HepG2 (cell line): ENCODE measurements at regions not wholly inside any gene's neighbourhood (a gene's known extent, or its start where the extent isn't known, plus 50 kb on each side); places are given as distances from the start of the nearest gene placed in this dataset.

ENCODE experiments used
- ATAC-seq: fragments of 200-7000 bp; cut with Tn5 transposase; 3 replicates; pipeline ENCODE4 v1.9.1; 2020; ENCODE audit warnings: mild to moderate bottlenecking, moderate library complexity
- BruUV-seq: library from RNA; stranded (reverse); fragments of 400-500 nt; replicated peaks from 2 replicates; lab custom pipeline; 2021; lab: Mats Ljungman, UMichigan
- CTCF ChIA-PET: fragments of 300-600 bp; formaldehyde crosslinking; extraction: SDS; loops from one replicate; lab custom pipeline; 2021; ENCODE audit warnings: low total read pairs, inconsistent platforms, low intra/inter-chr PET ratio; lab: Yijun Ruan, JAX
- POLR2A ChIA-PET: fragments of 350-600 bp; sonication (Branson Sonifier 250); formaldehyde crosslinking; loops from one replicate; lab custom pipeline; 2020; ENCODE audit warnings: antibody characterized with exemption, inconsistent platforms; lab: Yijun Ruan, JAX
- DNase-seq: peaks from one replicate; pipeline ENCODE4 v3.0.0-alpha.2; 2015; ENCODE audit warnings: low spot score
- FAIRE-seq: peaks from 3 replicates; lab custom pipeline; 2011; peaks lifted over from hg19 to GRCh38; lab: Jason Lieb, UNC
- H2AFZ ChIP-seq: one replicate; pipeline ENCODE4 v1.6.1; 2011; ENCODE audit warnings: low read length, inconsistent platforms
- H3K27ac ChIP-seq: fragments of 300-600 bp; 3 replicates; pipeline ENCODE4 v1.8.0; 2011; ENCODE audit warnings: mixed run types, mild to moderate bottlenecking, mixed read lengths, low read length, inconsistent platforms; ENCODE audit not compliant: insufficient read depth; ENCODE audit errors: extremely low read length
- H3K27me3 ChIP-seq, 2 experiments: fragments of 200-600 bp in 1 of 2; 2 replicates in 1 of 2; 3 replicates in 1 of 2; pipeline versions ENCODE4 v1.6.0 to v1.8.0; 2011; ENCODE audit warnings: low read length in 2 of 2, mild to moderate bottlenecking in 2 of 2, moderate library complexity in 2 of 2, inconsistent platforms in 1 of 2; ENCODE audit not compliant: insufficient read depth in 2 of 2, control insufficient read depth in 1 of 2
- H3K36me3 ChIP-seq, 2 experiments: fragments of 200-600 bp in 1 of 2; replicated peaks in 1 of 2; 2 replicates in 1 of 2; 3 replicates in 1 of 2; pipeline versions ENCODE4 v1.5.1 to v1.8.0; 2011; ENCODE audit warnings: low read length in 2 of 2, inconsistent platforms in 1 of 2; ENCODE audit not compliant: insufficient read depth in 2 of 2, control insufficient read depth in 1 of 2
- H3K4me1 ChIP-seq: 2 replicates; pipeline ENCODE4 v1.5.1; 2012; ENCODE audit warnings: low read length, inconsistent platforms; ENCODE audit not compliant: insufficient read depth
- H3K4me2 ChIP-seq: 2 replicates; pipeline ENCODE4 v1.6.0; 2011; ENCODE audit warnings: low read depth, low read length, inconsistent platforms
- H3K4me3 ChIP-seq, 3 experiments: fragments of 200-600 bp in 1 of 3; sonication (generic), shearing (Covaris generic) in 1 of 3; replicated peaks in 1 of 3; 2 replicates each; pipeline ENCODE4 v1.5.1; 2011 to 2016; ENCODE audit warnings: low read length in 3 of 3, inconsistent platforms in 2 of 3, low read depth in 2 of 3, mild to moderate bottlenecking in 2 of 3, control low read depth in 1 of 3, mixed read lengths in 1 of 3; ENCODE audit not compliant: insufficient read depth in 1 of 3
- H3K79me2 ChIP-seq: one replicate; pipeline ENCODE4 v1.6.1; 2011; ENCODE audit warnings: low read length, inconsistent platforms; ENCODE audit not compliant: insufficient read depth
- H3K9ac ChIP-seq: 2 replicates; pipeline ENCODE4 v1.6.0; 2011; ENCODE audit warnings: mild to moderate bottlenecking, low read depth, low read length, inconsistent platforms; ENCODE audit not compliant: insufficient read depth
- H3K9me3 ChIP-seq: 2 replicates; pipeline ENCODE4 v1.5.1; 2012; ENCODE audit warnings: mild to moderate bottlenecking, low read length
- H4K20me1 ChIP-seq: 2 replicates; pipeline ENCODE4 v1.6.0; 2011; ENCODE audit warnings: inconsistent platforms, mild to moderate bottlenecking, low read length, moderate library complexity; ENCODE audit not compliant: insufficient read depth
- HMG20B ChIP-seq: conservative IDR thresholded peaks from 2 replicates; pipeline ENCODE4 v1.6.1; 2016; ENCODE audit warnings: missing genetic modification reagents, missing compliant biosample characterization
- SMAD3 ChIP-seq: sonication (generic); formaldehyde crosslinking; IDR thresholded peaks from 2 replicates; pipeline ENCODE4 v1.4.0; 2020; ENCODE audit warnings: missing genetic modification reagents
- UBTF ChIP-seq: sonication (generic); formaldehyde crosslinking; IDR thresholded peaks from 2 replicates; pipeline ENCODE4 v1.4.0; 2020; ENCODE audit warnings: mild to moderate bottlenecking, missing genetic modification reagents
- ZBTB21 ChIP-seq: sonication (generic); formaldehyde crosslinking; IDR thresholded peaks from 2 replicates; pipeline ENCODE4 v1.4.0; 2020; ENCODE audit warnings: missing genetic modification reagents
- ZNF34 ChIP-seq: sonication (generic); formaldehyde crosslinking; IDR thresholded peaks from 2 replicates; pipeline ENCODE4 v1.4.0; 2020; ENCODE audit warnings: mild to moderate bottlenecking, missing genetic modification reagents, borderline replicate concordance
- ZNF609 ChIP-seq: sonication (generic); formaldehyde crosslinking; IDR thresholded peaks from 2 replicates; pipeline ENCODE4 v1.4.0; 2020; ENCODE audit warnings: mild to moderate bottlenecking, missing genetic modification reagents, borderline replicate concordance
- WGBS: methylation state at CpG from one replicate; pipeline ENCODE4 v1.1.6; 2017; ENCODE audit warnings: low lambda C conversion rate; 5-methylcytosine and 5-hydroxymethylcytosine counted together
- in situ Hi-C: cut with HindIII; loops from 2 replicates; pipeline ENCODE4 v1.10.0; 2017; ENCODE audit warnings: low pct_unique_long_range_greater_than_20kb; ENCODE audit not compliant: extremely low pct_ligation_motif_present
- intact Hi-C: fragments of 100-400 bp; cut with micrococcal nuclease; formaldehyde crosslinking; loops from one replicate; pipeline ENCODE4 v1.10.0; 2022; ENCODE audit not compliant: unreplicated experiment
- TF ChIP-seq, protein P1 (sequence below): sonication (generic); formaldehyde crosslinking; IDR thresholded peaks from 2 replicates; pipeline ENCODE4 v1.4.0; 2020; ENCODE audit warnings: missing genetic modification reagents

DNA sequence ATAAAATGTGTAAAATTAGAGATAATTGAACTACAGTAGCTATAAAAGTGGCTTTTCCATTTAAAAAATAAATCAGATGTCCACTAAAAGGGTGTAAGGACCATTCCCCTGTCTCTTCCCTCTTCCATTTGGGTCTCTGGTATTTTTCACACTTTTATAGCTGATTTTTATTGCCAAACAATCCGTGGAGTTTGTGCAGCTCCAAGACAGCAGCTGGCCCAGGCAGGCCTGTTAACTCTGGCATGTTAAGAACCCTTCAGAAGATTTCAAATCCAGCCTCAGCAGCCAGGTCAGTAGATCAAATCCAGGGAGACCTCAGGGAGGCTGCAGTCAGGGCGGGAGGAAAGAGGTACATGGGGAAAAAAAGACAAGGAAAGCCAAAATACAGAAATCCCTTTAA lies 827.1 kb upstream of the FANCL start (continued):
- TF ChIP-seq ZNF609 (CRISPR knock-in tag), result no peak
- no peak for TF ChIP-seq SMAD3 (CRISPR knock-in tag)
- no peak for TF ChIP-seq HMG20B (CRISPR knock-in tag)
- no peak for TF ChIP-seq UBTF

DNA sequence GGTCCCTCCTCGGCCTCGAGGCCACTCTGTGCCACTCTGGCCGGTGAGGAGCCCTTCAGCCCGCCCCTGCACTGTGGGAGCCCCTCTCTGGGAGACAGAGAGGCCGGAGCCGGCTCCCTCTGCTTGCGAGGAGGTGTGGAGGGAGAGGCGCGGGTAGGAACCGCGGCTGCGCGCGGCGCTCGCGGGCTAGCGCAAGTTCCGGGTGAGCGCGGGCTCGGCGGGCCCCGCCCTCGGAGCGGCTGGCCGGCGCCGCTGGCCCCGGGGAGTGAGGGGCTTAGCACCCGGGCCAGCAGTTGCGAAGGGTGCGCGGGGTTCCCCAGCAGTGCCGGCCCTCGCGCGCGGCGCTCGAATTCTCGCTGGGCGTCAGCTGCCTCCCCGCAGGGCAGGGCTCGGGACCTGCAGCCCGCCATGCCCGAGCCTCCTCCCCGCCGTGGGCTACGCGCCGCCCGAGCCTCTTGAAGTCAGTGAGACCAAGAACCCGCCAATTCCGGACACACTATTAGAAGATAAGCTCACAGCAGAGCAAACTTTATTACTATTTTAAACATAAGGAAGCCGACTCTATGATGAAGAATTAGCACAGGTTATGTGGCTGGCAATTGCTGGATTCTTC lies 825.8 kb upstream of the FANCL start:
- no peaks in the 10 kb centered on the region for H3K36me3 ChIP-seq
- ChIA-PET POLR2A (no interaction called here), CTCF (no interaction called here)
- H3K9ac ChIP-seq, result no peak overlapping the region
- H3K27me3 ChIP-seq, result no peaks in the 10 kb centered on the region
- ATAC-seq (no peak), DNase-seq (no peak), FAIRE-seq (no peak)
- intact Hi-C loops, result no loop called here
- H3K4me1 ChIP-seq, result no peaks in the 10 kb centered on the region
- no peaks in the 10 kb centered on the region for H4K20me1 ChIP-seq
- no peak for TF ChIP-seq ZNF34 (CRISPR knock-in tag)
- no peak for TF ChIP-seq ZBTB21 (CRISPR knock-in tag)
- TF ChIP-seq, protein P1, sequence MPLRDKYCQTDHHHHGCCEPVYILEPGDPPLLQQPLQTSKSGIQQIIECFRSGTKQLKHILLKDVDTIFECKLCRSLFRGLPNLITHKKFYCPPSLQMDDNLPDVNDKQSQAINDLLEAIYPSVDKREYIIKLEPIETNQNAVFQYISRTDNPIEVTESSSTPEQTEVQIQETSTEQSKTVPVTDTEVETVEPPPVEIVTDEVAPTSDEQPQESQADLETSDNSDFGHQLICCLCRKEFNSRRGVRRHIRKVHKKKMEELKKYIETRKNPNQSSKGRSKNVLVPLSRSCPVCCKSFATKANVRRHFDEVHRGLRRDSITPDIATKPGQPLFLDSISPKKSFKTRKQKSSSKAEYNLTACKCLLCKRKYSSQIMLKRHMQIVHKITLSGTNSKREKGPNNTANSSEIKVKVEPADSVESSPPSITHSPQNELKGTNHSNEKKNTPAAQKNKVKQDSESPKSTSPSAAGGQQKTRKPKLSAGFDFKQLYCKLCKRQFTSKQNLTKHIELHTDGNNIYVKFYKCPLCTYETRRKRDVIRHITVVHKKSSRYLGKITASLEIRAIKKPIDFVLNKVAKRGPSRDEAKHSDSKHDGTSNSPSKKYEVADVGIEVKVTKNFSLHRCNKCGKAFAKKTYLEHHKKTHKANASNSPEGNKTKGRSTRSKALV (CRISPR knock-in tag), result no peak
- H3K9me3 ChIP-seq, result no peaks in the 10 kb centered on the region
- H3K4me2 ChIP-seq, result no peak overlapping the region
- H3K27ac ChIP-seq, result no peak overlapping the region
- no peak overlapping the region for H3K4me3 ChIP-seq
- in situ Hi-C loops, result no loop called here
- WGBS, result 80% methylated on average over 54 of the region's 56 CpGs
- no TSS peak for BruUV-seq
- H3K79me2 ChIP-seq, result no peaks in the 10 kb centered on the region
- H2AFZ ChIP-seq, result no peak overlapping the region
